HG03108 (cell line): ENCODE measurements at regions not wholly inside any gene's neighbourhood (a gene's known extent, or its start where the extent isn't known, plus 50 kb on each side); places are given as distances from the start of the nearest gene placed in this dataset.
"Not testable (repeated sequence)": the region's sequence is repeated elsewhere in the genome, so short reads cannot be mapped to it uniquely, and the experiment has no call there.

Experiments
- ATAC-seq: cut with Tn5 transposase; IDR thresholded peaks from one replicate; pipeline ENCODE4 v1.9.1; 2021; ENCODE audit warnings: moderate library complexity; ENCODE audit not compliant: unreplicated experiment

GRCh38 chr12:131333621-131334440 is 377.1 kb upstream of the SFSWAP start:
- ATAC-seq: no peak

DNA sequence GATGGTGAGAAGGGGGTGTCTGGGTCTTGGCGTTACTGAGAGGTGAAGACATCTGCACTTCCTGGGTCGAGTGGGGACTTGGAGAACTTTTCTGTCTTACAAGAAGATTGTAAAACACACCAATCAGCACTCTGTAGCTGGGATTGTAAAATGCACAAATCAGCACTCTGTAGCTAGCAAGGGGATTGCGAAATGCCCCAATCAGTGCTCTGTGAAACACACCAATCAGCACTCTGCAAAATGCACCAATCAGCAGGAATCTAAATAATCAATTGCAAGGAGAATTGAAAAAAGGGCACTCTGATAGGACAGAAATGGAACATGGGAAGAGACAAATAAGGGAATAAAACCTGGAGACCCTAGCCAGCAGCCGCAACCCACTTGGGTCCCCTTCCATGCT is 376.1 kb upstream of the SFSWAP start:
- no peak for ATAC-seq

GRCh38 chr12:131335456-131335855 is 375.4 kb upstream of the SFSWAP start:
- ATAC-seq: no peak

DNA sequence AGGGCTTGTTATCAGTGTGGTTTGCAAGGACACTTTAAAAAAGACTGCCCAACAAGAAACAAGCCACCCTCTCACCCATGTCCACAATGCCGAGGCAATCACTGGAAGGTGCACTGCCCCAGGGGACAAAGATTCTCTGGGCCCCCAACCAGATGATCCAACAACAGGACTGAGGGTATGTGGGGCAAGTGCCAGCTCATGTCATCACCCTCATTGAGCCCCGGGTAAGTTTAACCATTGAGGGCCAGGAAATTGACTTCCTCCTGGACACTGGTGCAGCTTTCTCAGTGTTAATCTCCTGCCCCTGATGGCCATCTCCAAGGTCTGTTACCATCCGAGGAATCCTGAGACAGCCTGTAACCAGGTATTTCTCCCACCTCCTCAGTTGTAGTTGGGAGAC is 373.0 kb upstream of the SFSWAP start:
- ATAC-seq: not testable (repeated sequence)

DNA sequence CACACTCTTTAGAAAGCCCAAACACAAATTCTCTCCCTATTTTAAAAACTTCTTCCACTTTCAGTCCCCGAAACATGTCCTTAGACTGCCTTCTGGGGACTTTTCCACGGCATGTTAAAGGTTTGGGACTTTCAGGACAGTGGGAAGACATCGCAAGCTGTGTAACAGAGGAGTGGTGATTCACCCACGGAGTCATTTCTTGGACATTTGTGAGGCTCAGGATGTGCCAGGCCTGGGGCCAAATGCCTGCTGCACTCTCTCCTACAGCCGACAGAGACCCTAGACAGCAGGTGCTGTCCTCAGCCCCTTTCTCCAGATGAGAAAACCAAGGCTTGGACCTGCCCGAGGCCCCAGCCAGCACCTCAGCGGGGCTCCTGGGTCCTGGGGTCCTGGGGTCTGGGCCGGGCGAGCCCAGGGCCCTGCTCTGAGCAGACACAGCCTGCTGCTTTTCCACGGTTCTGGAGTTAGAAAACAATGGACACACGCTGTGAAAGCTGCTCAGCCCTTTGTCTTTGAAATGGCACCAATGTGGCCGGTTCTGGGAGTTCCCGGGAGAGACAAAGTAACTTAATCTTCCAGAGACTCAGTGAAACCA is 370.2 kb upstream of the SFSWAP start:
- ATAC-seq: no peak

- ATAC-seq: not testable (repeated sequence)
These were observed 369.3 kb upstream of the SFSWAP start for GRCh38 chr12:131341608-131342007.

GRCh38 chr12:131343436-131343835 is 367.5 kb upstream of the SFSWAP start:
- ATAC-seq: not testable (repeated sequence)

DNA sequence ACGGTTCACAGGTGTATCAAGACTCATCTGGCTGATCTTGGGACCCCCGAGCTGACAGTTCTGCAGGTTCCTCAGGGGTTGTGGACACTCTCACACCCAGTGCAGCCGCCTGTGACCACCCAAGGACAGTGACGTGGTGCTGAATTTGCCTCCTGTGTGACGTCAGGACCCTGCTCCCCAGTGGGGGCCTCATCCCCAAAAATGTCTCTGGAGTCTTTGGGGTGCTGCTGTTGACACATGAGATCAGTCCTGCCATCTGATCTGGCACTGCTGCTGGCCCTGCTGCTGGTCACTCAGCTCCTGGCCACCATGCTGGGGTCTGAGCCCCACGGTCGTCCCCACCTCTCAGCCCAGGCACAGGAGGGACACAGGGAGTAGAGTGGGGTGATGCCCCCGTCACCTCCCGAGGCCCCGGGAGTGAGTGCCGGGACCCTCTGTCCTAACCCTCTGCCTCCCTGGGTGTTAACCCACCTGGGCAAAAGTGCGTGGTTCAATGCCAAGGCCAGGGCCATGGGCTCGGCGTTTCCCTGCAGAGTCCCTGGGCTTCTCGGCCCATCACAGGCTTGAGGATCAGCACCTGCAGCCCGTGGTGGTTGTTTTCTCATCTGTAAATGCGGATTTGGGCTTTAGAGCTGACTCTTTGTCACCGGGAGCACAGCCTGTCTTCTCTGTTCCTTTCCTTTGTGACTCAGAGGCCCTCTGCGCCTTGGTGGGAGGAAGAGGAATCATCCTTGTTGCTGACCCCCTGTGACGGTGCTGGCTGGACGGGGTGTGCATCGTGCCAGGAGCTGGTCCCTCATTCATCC is 366.0 kb upstream of the SFSWAP start:
- not testable (repeated sequence) for ATAC-seq

DNA sequence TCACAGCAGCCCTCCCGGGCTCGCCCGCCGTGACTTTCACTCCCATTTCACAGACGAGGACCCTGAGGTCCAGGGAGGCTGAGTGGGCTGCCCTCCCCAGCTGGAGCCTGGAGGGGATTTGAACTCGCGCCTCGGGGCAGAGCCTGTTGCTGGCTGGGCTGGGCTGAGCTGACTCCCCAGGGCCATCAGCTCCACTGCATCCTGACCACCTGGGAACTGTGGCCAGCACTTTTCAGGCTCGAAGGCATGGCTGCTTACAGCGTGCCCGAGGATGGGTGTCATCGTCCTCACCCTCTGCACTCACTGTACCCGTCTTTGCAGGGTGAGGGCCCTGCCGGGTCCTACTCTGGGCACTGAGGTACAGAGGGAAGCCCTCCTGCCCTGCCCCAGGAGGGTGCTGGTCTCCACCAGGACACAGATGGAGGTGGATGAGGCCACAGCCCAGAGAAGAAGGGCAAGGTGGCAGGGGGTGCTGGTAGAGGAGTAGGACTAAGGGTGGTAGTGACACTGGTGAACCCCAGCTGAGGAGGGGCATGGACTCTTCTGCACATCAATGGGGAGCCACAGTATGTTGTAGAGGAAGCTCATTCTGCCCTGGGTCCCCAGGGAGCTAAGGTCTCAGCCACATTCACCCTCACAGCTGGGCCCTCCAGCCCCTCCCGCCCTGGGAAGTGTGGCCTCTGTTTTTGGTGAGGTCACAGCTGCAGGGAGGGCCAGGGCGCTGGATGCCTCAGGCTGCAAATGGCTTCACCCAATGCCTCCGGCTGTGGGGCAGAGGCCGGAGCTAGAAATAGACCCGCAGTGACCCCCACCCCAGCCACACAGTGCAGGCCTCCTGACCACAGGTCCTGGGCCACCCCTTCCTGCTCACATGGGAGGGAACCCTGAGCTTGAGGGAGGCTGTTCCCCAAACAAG is 365.1 kb upstream of the SFSWAP start:
- no peak for ATAC-seq

GRCh38 chr12:131346555-131347344 is 364.1 kb upstream of the SFSWAP start:
- no peak for ATAC-seq

GRCh38 chr12:131347345-131347714 is 363.6 kb upstream of the SFSWAP start:
- no peak for ATAC-seq

- no peak for ATAC-seq
These were observed 363.2 kb upstream of the SFSWAP start for GRCh38 chr12:131347732-131348131.

GRCh38 chr12:131348231-131348630 is 362.7 kb upstream of the SFSWAP start:
- no peak for ATAC-seq

DNA sequence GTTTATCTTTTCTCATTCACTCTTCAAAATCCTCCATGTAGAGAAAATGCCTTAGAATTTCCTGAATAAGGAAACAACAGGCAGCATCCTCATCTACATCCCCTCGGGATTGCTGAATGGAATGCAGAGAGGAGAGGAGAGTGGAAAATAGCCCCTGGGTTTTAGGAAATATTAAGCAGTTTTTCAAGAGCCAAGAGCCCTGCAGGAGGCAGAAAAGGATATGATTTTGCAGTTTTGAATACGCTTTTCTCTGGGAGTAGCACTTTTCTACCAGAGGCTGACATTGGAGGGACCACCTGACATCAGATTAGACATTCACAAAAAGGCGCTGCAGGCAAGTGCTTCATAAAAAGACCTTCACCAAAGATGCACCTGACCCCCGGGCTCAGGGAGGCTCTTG is 362.2 kb upstream of the SFSWAP start:
- no peak for ATAC-seq

DNA sequence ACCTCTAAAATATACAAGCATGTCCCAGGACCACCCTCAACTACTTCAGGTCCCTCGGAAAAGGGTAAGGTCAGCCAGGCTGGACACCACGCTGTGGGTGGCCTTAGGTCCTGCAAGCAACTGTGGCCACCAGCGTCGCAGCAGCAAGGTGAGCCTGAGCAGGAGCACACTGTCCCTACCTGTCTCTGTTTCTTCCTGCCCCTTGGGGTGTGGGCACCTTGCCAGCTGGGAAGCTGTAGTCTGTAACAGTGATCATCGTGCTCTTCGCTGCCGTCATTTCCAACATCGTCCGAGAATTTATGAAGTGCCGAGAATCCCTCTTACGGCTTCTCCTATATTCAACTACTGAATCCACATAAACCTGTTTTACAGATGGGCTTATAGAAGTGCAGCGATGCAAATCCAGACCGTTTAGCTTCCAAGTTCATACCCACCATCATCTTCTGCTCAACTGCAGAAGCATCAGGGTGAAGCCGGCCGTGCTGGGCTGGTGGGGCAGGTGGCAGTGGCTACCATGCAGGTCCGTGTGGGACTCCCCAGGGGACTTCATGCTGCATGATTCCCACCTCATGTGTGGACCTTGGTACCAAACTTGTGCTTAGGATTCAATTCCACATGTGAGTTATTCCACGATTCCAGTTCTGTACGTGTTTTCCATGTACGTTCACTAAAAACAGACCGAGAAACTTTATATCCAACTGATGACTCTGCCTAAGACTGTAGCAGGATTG is 361.3 kb upstream of the SFSWAP start:
- no peak for ATAC-seq

DNA sequence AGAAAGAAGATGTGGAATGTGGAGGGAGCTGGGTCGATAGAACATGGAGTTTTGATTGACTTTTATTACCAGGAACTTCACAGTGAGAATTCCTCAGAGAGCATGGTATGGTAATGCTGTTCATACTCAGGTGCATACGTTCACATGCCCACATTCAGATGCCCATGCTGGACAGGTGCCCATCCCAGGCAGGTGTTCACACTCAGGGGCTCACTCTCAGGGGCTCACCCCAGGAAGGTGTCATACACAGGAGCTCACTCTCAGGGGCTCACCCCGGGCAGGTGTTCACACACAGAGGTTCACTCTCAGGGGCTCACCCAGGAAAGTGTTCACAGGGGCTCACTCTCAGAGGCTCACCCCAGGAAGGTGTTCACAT is 360.0 kb upstream of the SFSWAP start:
- ATAC-seq: no peak

GRCh38 chr12:131351319-131352028 is 359.4 kb upstream of the SFSWAP start:
- ATAC-seq: no peak

- no peak for ATAC-seq
These were observed 358.5 kb upstream of the SFSWAP start for GRCh38 chr12:131352296-131352900.
